K562 (cell line): ENCODE measurements at regions not wholly inside any gene's neighbourhood (a gene's known extent, or its start where the extent isn't known, plus 50 kb on each side); places are given as distances from the start of the nearest gene placed in this dataset.

ENCODE experiments used
- ATAC-seq: fragments of 200-7000 bp; cut with Tn5 transposase; 3 replicates; pipeline ENCODE4 v1.9.1; 2020; ENCODE audit warnings: moderate library complexity
- BruUV-seq: library from RNA; stranded (reverse); fragments of 400-500 nt; replicated peaks from 2 replicates; lab custom pipeline; 2021; lab: Mats Ljungman, UMichigan
- CTCF ChIA-PET: fragments of 300-600 bp; formaldehyde crosslinking; extraction: SDS; loops from one replicate; lab custom pipeline; 2021; ENCODE audit warnings: low intra/inter-chr PET ratio; lab: Yijun Ruan, JAX
- POLR2A ChIA-PET: fragments of 300-600, 350-650 bp; sonication (Branson Sonifier 250); formaldehyde crosslinking; extraction: SDS; loops from one replicate; lab custom pipeline; 2021; ENCODE audit warnings: antibody characterized with exemption, inconsistent platforms; lab: Yijun Ruan, JAX
- DNase-seq, 4 experiments: peaks; one replicate each; pipeline versions ENCODE4 v3.0.0 to v3.0.0-alpha.2; 2011 to 2018; ENCODE audit warnings: low spot score in 3 of 4, mixed read lengths in 3 of 4; ENCODE audit errors: extremely low read depth in 1 of 4
- FAIRE-seq: peaks from 2 replicates; lab custom pipeline; 2011; peaks lifted over from hg19 to GRCh38; lab: Jason Lieb, UNC
- H2AFZ ChIP-seq: 2 replicates; pipeline ENCODE4 v1.6.0; 2011; ENCODE audit warnings: low read depth, low read length, control low read depth, inconsistent platforms
- H3K27ac ChIP-seq: fragments of 200-600 bp; 3 replicates; pipeline ENCODE4 v1.8.0; 2011; ENCODE audit warnings: low read depth, mild to moderate bottlenecking, control low read depth, inconsistent platforms, low read length, moderate library complexity, mixed read lengths; ENCODE audit errors: extremely low read depth
- H3K27me3 ChIP-seq, 2 experiments: fragments of 300-600 bp in 1 of 2; 2 replicates in 1 of 2; 3 replicates in 1 of 2; pipeline versions ENCODE4 v1.6.0 to v1.8.0; 2011; ENCODE audit warnings: inconsistent platforms in 2 of 2, low read length in 2 of 2, mild to moderate bottlenecking in 1 of 2, mixed read lengths in 1 of 2, moderate library complexity in 1 of 2; ENCODE audit not compliant: control insufficient read depth in 2 of 2, insufficient read depth in 2 of 2
- H3K36me3 ChIP-seq: fragments of 300-600 bp; 3 replicates; pipeline ENCODE4 v1.8.0; 2011; ENCODE audit warnings: mild to moderate bottlenecking, low read length, inconsistent platforms; ENCODE audit not compliant: control insufficient read depth, insufficient read depth
- H3K4me1 ChIP-seq, 2 experiments: fragments of 200-600 bp in 1 of 2; replicated peaks in 1 of 2; 2 replicates in 1 of 2; 3 replicates in 1 of 2; pipeline versions ENCODE4 v1.5.1 to v1.8.0; 2011; ENCODE audit warnings: inconsistent platforms in 2 of 2, low read length in 2 of 2, mild to moderate bottlenecking in 1 of 2, mixed read lengths in 1 of 2, moderate library complexity in 1 of 2; ENCODE audit not compliant: control insufficient read depth in 2 of 2, insufficient read depth in 2 of 2
- H3K4me2 ChIP-seq: 2 replicates; pipeline ENCODE4 v1.6.1; 2011; ENCODE audit warnings: low read length, control low read depth, inconsistent platforms, mixed read lengths; ENCODE audit not compliant: insufficient read depth
- H3K4me3 ChIP-seq: fragments of 200-600 bp; sonication (generic), shearing (Covaris generic); 2 replicates; pipeline ENCODE4 v1.5.1; 2016; ENCODE audit warnings: control low read depth, inconsistent platforms
- H3K79me2 ChIP-seq: fragments of 200-600 bp; 3 replicates; pipeline ENCODE4 v1.8.0; 2011; ENCODE audit warnings: low read length, inconsistent platforms; ENCODE audit not compliant: control insufficient read depth, insufficient read depth
- H3K9ac ChIP-seq, 2 experiments: 2 replicates each; pipeline versions ENCODE4 v1.6.0 to v1.6.1; 2011; ENCODE audit warnings: low read depth in 2 of 2, low read length in 2 of 2, control low read depth in 1 of 2, inconsistent platforms in 1 of 2, mild to moderate bottlenecking in 1 of 2, mixed read lengths in 1 of 2; ENCODE audit not compliant: insufficient read depth in 1 of 2
- H3K9me1 ChIP-seq: one replicate; pipeline ENCODE4 v1.6.0; 2011; ENCODE audit warnings: inconsistent platforms, mild to moderate bottlenecking, low read length, moderate library complexity; ENCODE audit not compliant: control insufficient read depth, insufficient read depth
- H3K9me3 ChIP-seq: replicated peaks from 2 replicates; pipeline ENCODE4 v1.5.1; 2011; ENCODE audit warnings: low read depth, low read length, inconsistent platforms; ENCODE audit not compliant: control insufficient read depth, insufficient read depth
- H4K20me1 ChIP-seq: replicated peaks from 2 replicates; pipeline ENCODE4 v1.6.1; 2011; ENCODE audit warnings: low read length, inconsistent platforms, mixed read lengths; ENCODE audit not compliant: control insufficient read depth, insufficient read depth
- ESRRB ChIP-seq: fragments of 250-450 bp; sonication (Bioruptor Pico); IDR thresholded peaks from 2 replicates; pipeline ENCODE4 v1.5.0; 2020; ENCODE audit warnings: mild to moderate bottlenecking, moderate library complexity, borderline replicate concordance
- FIP1L1 ChIP-seq: fragments of 200-400 bp; formaldehyde crosslinking; IDR thresholded peaks from 2 replicates; pipeline ENCODE4 v1.6.1; 2018; ENCODE audit warnings: mild to moderate bottlenecking, low read depth, low read length; ENCODE audit not compliant: poor library complexity, severe bottlenecking
- HNRNPUL1 ChIP-seq: fragments of 200-400 bp; formaldehyde crosslinking; IDR thresholded peaks from 2 replicates; pipeline ENCODE4 v1.6.1; 2017; ENCODE audit warnings: low read length
- MECOM ChIP-seq: fragments of 250-450 bp; sonication (Bioruptor Pico); IDR thresholded peaks from 2 replicates; pipeline ENCODE4 v1.8.0; 2022; ENCODE audit warnings: inconsistent platforms
- PURB ChIP-seq: sonication (generic); formaldehyde crosslinking; IDR thresholded peaks from 2 replicates; pipeline ENCODE4 v1.9.0; 2021; ENCODE audit warnings: low read depth, mild to moderate bottlenecking, missing genetic modification reagents
- SAFB2 ChIP-seq: fragments of 200-400 bp; formaldehyde crosslinking; IDR thresholded peaks from 2 replicates; pipeline ENCODE4 v1.6.1; 2018; ENCODE audit warnings: borderline replicate concordance, low read length, low read depth, moderate library complexity; ENCODE audit not compliant: severe bottlenecking
- SETDB1 ChIP-seq: IDR thresholded peaks from one replicate; pipeline ENCODE4 v1.6.1; 2012; ENCODE audit warnings: low read length, control low read depth, inconsistent platforms
- ZHX1 ChIP-seq: fragments of 150-350 bp; conservative IDR thresholded peaks from 2 replicates; pipeline ENCODE4 v1.6.1; 2014; ENCODE audit warnings: low read length
- ZNF511 ChIP-seq: sonication (generic); formaldehyde crosslinking; IDR thresholded peaks from 2 replicates; pipeline ENCODE4 v1.8.0; 2022; ENCODE audit warnings: mild to moderate bottlenecking, missing genetic modification reagents
- ZNF518B ChIP-seq: fragments of 250-450 bp; sonication (Bioruptor Pico); IDR thresholded peaks from 2 replicates; pipeline ENCODE4 v1.5.0; 2021; ENCODE audit warnings: mild to moderate bottlenecking, moderate library complexity
- WGBS: fragments of 100-300 bp; shearing (Covaris generic); methylation state at CpG from one replicate; pipeline ENCODE4 v1.1.6; 2016; ENCODE audit warnings: low coverage, mixed read lengths; ENCODE audit not compliant: insufficient coverage; ENCODE audit errors: missing lambda C conversion rate; 5-methylcytosine and 5-hydroxymethylcytosine counted together
- in situ Hi-C: fragments of 300-500 bp; cut with MboI; formaldehyde crosslinking; loops from 4 replicates; pipeline ENCODE4 v1.15.0; 2018; ENCODE audit warnings: inconsistent platforms, mixed read lengths
- intact Hi-C: fragments of 100-400 bp; cut with micrococcal nuclease; formaldehyde crosslinking; loops from 2 replicates; pipeline ENCODE4 v1.14.2; 2022
- TF ChIP-seq, protein P1 (sequence below): fragments of 450-650 bp; formaldehyde crosslinking; IDR thresholded peaks from 2 replicates; pipeline ENCODE4 v1.4.0; 2020; ENCODE audit warnings: mild to moderate bottlenecking, moderate library complexity
- TF ChIP-seq, protein P2 (sequence below), 2 experiments: IDR thresholded peaks; 2 replicates each; pipeline ENCODE4 v1.6.1; 2012; ENCODE audit warnings: improper control_type of control experiment in 2 of 2, low read depth in 2 of 2, low read length in 2 of 2, borderline replicate concordance in 1 of 2

- Histone ChIP-seq H4K20me1 (no peaks in the 10 kb centered on the region), H3K4me3 (no peak overlapping the region), H3K4me1 (no peaks in the 10 kb centered on the region), H3K9me1 (no peaks in the 10 kb centered on the region), H2AFZ (no peak overlapping the region), H3K27me3 (no peaks in the 10 kb centered on the region), H3K9ac (no peak overlapping the region), H3K27ac (no peak overlapping the region), H3K36me3 (no peaks in the 10 kb centered on the region), H3K9me3 (no peaks in the 10 kb centered on the region), H3K79me2 (no peaks in the 10 kb centered on the region), H3K4me2 (no peak overlapping the region)
- no TSS peak for BruUV-seq
- intact Hi-C loops = no loop called here
- DNase-seq (no peak), ATAC-seq (no peak), FAIRE-seq (no peak)
- WGBS = 0% methylated on average over 1 of the region's 1 CpG
- in situ Hi-C loops = no loop called here
- POLR2A ChIA-PET = interaction anchor here (0.9 kb wide), 1 partner anchor 869 kb away, joined by 3 read pairs; no protein-coding TSS in a partner anchor
- CTCF ChIA-PET = no interaction called here
- no peak for TF ChIP-seq FIP1L1
- no peak for TF ChIP-seq PURB (CRISPR knock-in tag)
- no peak for TF ChIP-seq HNRNPUL1
- TF ChIP-seq ESRRB (CRISPR knock-in tag) = no peak
- TF ChIP-seq ZHX1 = no peak
- TF ChIP-seq, protein P1, sequence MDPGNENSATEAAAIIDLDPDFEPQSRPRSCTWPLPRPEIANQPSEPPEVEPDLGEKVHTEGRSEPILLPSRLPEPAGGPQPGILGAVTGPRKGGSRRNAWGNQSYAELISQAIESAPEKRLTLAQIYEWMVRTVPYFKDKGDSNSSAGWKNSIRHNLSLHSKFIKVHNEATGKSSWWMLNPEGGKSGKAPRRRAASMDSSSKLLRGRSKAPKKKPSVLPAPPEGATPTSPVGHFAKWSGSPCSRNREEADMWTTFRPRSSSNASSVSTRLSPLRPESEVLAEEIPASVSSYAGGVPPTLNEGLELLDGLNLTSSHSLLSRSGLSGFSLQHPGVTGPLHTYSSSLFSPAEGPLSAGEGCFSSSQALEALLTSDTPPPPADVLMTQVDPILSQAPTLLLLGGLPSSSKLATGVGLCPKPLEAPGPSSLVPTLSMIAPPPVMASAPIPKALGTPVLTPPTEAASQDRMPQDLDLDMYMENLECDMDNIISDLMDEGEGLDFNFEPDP (CRISPR knock-in tag) = no peak
- no peak for TF ChIP-seq SETDB1
- TF ChIP-seq SAFB2 = no peak
- TF ChIP-seq, protein P2, sequence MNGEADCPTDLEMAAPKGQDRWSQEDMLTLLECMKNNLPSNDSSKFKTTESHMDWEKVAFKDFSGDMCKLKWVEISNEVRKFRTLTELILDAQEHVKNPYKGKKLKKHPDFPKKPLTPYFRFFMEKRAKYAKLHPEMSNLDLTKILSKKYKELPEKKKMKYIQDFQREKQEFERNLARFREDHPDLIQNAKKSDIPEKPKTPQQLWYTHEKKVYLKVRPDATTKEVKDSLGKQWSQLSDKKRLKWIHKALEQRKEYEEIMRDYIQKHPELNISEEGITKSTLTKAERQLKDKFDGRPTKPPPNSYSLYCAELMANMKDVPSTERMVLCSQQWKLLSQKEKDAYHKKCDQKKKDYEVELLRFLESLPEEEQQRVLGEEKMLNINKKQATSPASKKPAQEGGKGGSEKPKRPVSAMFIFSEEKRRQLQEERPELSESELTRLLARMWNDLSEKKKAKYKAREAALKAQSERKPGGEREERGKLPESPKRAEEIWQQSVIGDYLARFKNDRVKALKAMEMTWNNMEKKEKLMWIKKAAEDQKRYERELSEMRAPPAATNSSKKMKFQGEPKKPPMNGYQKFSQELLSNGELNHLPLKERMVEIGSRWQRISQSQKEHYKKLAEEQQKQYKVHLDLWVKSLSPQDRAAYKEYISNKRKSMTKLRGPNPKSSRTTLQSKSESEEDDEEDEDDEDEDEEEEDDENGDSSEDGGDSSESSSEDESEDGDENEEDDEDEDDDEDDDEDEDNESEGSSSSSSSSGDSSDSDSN (IDR thresholded peaks at IDR 0.05; ENCODE audit: borderline replicate concordance in 1 of 2, low read depth in 2 of 2, low read length in 2 of 2) = no peak
- no peak for TF ChIP-seq ZNF511
- TF ChIP-seq MECOM (CRISPR knock-in tag) = no peak
- TF ChIP-seq ZNF518B (CRISPR knock-in tag) = no peak
Observed at GRCh38 chr2:17413036-17413435, 105.2 kb downstream of the RAD51AP2 start.
